IMR-90 (cell line): ENCODE measurements at regions not wholly inside any gene's neighbourhood (a gene's known extent, or its start where the extent isn't known, plus 50 kb on each side); places are given as distances from the start of the nearest gene placed in this dataset.

Source experiments
- ATAC-seq: fragments of 200-7000 bp; cut with Tn5 transposase; 2 replicates; pipeline ENCODE4 v1.9.1; 2020; ENCODE audit warnings: low read depth, mild to moderate bottlenecking, moderate library complexity
- BruUV-seq: library from RNA; stranded (reverse); fragments of 400-500 nt; replicated peaks from 2 replicates; lab custom pipeline; 2021; lab: Mats Ljungman, UMichigan
- CTCF ChIA-PET: fragments of 300-600 bp; formaldehyde crosslinking; extraction: SDS; loops from one replicate; lab custom pipeline; 2021; ENCODE audit warnings: antibody characterized with exemption; lab: Yijun Ruan, JAX
- POLR2A ChIA-PET: fragments of 300-600 bp; sonication (Branson Sonifier 250); formaldehyde crosslinking; loops from one replicate; lab custom pipeline; 2022; ENCODE audit warnings: antibody characterized with exemption; ENCODE audit not compliant: unreplicated experiment; lab: Charles Lee
- DNase-seq: peaks from one replicate; pipeline ENCODE4 v3.0.0; 2013
- H2AFZ ChIP-seq: replicated peaks from 2 replicates; pipeline ENCODE3; 2013; ENCODE audit warnings: low read length, mild to moderate bottlenecking; ENCODE audit not compliant: poor library complexity
- H2AK5ac ChIP-seq: 2 replicates; pipeline ENCODE4 v1.6.1; 2013; ENCODE audit warnings: low read depth, low read length, inconsistent platforms
- H2AK9ac ChIP-seq: replicated peaks from 2 replicates; pipeline ENCODE3; 2013; ENCODE audit warnings: mild to moderate bottlenecking, low read depth, low read length, moderate library complexity; ENCODE audit not compliant: poor library complexity
- H2BK120ac ChIP-seq: 2 replicates; pipeline ENCODE4 v1.6.1; 2013; ENCODE audit warnings: low read depth, low read length, inconsistent platforms
- H2BK15ac ChIP-seq: 3 replicates; pipeline ENCODE4 v1.6.1; 2013; ENCODE audit warnings: low read depth, low read length, inconsistent platforms
- H2BK20ac ChIP-seq: 2 replicates; pipeline ENCODE4 v1.6.1; 2013; ENCODE audit warnings: low read depth, mild to moderate bottlenecking, inconsistent platforms, low read length, moderate library complexity
- H2BK5ac ChIP-seq: 2 replicates; pipeline ENCODE4 v1.6.1; 2013; ENCODE audit warnings: mild to moderate bottlenecking, low read depth, low read length, inconsistent platforms; ENCODE audit not compliant: poor library complexity, severe bottlenecking
- H3K14ac ChIP-seq: replicated peaks from 2 replicates; pipeline ENCODE4 v1.6.1; 2013; ENCODE audit warnings: low read depth, low read length, inconsistent platforms
- H3K18ac ChIP-seq: 2 replicates; pipeline ENCODE4 v1.6.1; 2013; ENCODE audit warnings: low read depth, low read length, control low read depth
- H3K23ac ChIP-seq: 2 replicates; pipeline ENCODE4 v1.6.1; 2013; ENCODE audit warnings: low read depth, low read length, inconsistent platforms
- H3K27ac ChIP-seq: 2 replicates; pipeline ENCODE4 v1.5.1; 2013; ENCODE audit warnings: mild to moderate bottlenecking, control low read depth, low read length; ENCODE audit not compliant: insufficient read depth
- H3K27me3 ChIP-seq: 2 replicates; pipeline ENCODE4 v1.6.1; 2013; ENCODE audit warnings: low read length; ENCODE audit not compliant: control insufficient read depth, insufficient read depth
- H3K36me3 ChIP-seq: 2 replicates; pipeline ENCODE4 v1.6.1; 2013; ENCODE audit warnings: low read length, mixed read lengths; ENCODE audit not compliant: control insufficient read depth, insufficient read depth
- H3K4ac ChIP-seq: 2 replicates; pipeline ENCODE4 v1.6.1; 2013; ENCODE audit warnings: low read depth, low read length, inconsistent platforms
- H3K4me1 ChIP-seq: 2 replicates; pipeline ENCODE4 v1.6.1; 2013; ENCODE audit warnings: low read length, mixed read lengths; ENCODE audit not compliant: control insufficient read depth, insufficient read depth
- H3K4me2 ChIP-seq: 2 replicates; pipeline ENCODE4 v1.6.1; 2013; ENCODE audit warnings: low read depth, mild to moderate bottlenecking, control low read depth, low read length, moderate library complexity
- H3K4me3 ChIP-seq: 2 replicates; pipeline ENCODE4 v1.5.1; 2013; ENCODE audit warnings: low read depth, mild to moderate bottlenecking, control low read depth, low read length, moderate library complexity; ENCODE audit not compliant: insufficient read depth
- H3K56ac ChIP-seq: 2 replicates; pipeline ENCODE4 v1.6.1; 2013; ENCODE audit warnings: low read length, inconsistent platforms; ENCODE audit not compliant: insufficient read depth; ENCODE audit errors: extremely low read depth
- H3K79me1 ChIP-seq, 2 experiments: 2 replicates each; pipeline ENCODE4 v1.6.1; 2013; ENCODE audit warnings: low read length in 2 of 2, inconsistent platforms in 1 of 2, low read depth in 1 of 2
- H3K9ac ChIP-seq: 2 replicates; pipeline ENCODE4 v1.6.1; 2013; ENCODE audit warnings: low read depth, low read length, control low read depth
- H3K9me1 ChIP-seq: 2 replicates; pipeline ENCODE4 v1.6.1; 2013; ENCODE audit warnings: low read length, inconsistent platforms; ENCODE audit not compliant: insufficient read depth
- H3K9me3 ChIP-seq: 2 replicates; pipeline ENCODE4 v1.6.1; 2013; ENCODE audit warnings: low read length; ENCODE audit not compliant: control insufficient read depth, insufficient read depth
- H4K20me1 ChIP-seq: 2 replicates; pipeline ENCODE4 v1.6.1; 2013; ENCODE audit warnings: low read length, inconsistent platforms; ENCODE audit not compliant: insufficient read depth
- H4K5ac ChIP-seq: 2 replicates; pipeline ENCODE4 v1.6.1; 2013; ENCODE audit warnings: mild to moderate bottlenecking, low read depth, low read length, control low read depth
- H4K8ac ChIP-seq, 2 experiments: 2 replicates each; pipeline ENCODE4 v1.6.1; 2013; ENCODE audit warnings: low read depth in 2 of 2, low read length in 2 of 2, control low read depth in 1 of 2, inconsistent platforms in 1 of 2
- H4K91ac ChIP-seq: 2 replicates; pipeline ENCODE4 v1.6.1; 2013; ENCODE audit warnings: low read depth, low read length, inconsistent platforms; ENCODE audit not compliant: insufficient read depth
- CTCF ChIP-seq: conservative IDR thresholded peaks from 2 replicates; pipeline ENCODE4 v1.5.1; 2012; ENCODE audit warnings: mild to moderate bottlenecking, low read depth, low read length, improper control_type of control experiment
- MAFK ChIP-seq: IDR thresholded peaks from 2 replicates; pipeline ENCODE4 v1.6.1; 2012; ENCODE audit warnings: low read depth, low read length, improper control_type of control experiment
- MXI1 ChIP-seq: IDR thresholded peaks from 2 replicates; pipeline ENCODE4 v1.6.1; 2012; ENCODE audit warnings: low read depth, mild to moderate bottlenecking, low read length, moderate library complexity, borderline replicate concordance
- WGBS, 2 experiments: methylation state at CpG; one replicate each; pipeline versions ENCODE4 v1.1.5 to v1.1.7; 2013; ENCODE audit warnings: missing lambda C conversion rate in 2 of 2; ENCODE audit not compliant: insufficient read length in 1 of 2; ENCODE audit errors: extremely low coverage in 2 of 2; 5-methylcytosine and 5-hydroxymethylcytosine counted together
- dilution Hi-C: fragments of 300-500 bp; cut with HindIII; formaldehyde crosslinking; loops from one replicate; pipeline ENCODE4 v1.14.3; 2018; ENCODE audit warnings: low sequenced_read_pairs; ENCODE audit not compliant: unreplicated experiment
- in situ Hi-C: fragments of 300-500 bp; cut with MboI; formaldehyde crosslinking; loops from 3 replicates; pipeline ENCODE4 v1.14.3; 2019; ENCODE audit warnings: low sequenced_read_pairs, inconsistent platforms, mixed read lengths
- intact Hi-C: fragments of 100-400 bp; cut with micrococcal nuclease; formaldehyde crosslinking; loops from 2 replicates; pipeline ENCODE4 v1.10.0; 2022

GRCh38 chr16:59701963-59702930, 968.1 kb upstream of the GOT2 start:
- H2BK15ac ChIP-seq: no peak overlapping the region
- no peak overlapping the region for H3K23ac ChIP-seq
- no peaks in the 10 kb centered on the region for H3K9me3 ChIP-seq
- DNase-seq (no peak), ATAC-seq (no peak)
- no peaks in the 10 kb centered on the region for H4K20me1 ChIP-seq
- intact Hi-C loops: no loop called here
- CTCF ChIA-PET: no interaction called here
- no peak overlapping the region for H3K4ac ChIP-seq
- no peak overlapping the region for H4K5ac ChIP-seq
- POLR2A ChIA-PET: no interaction called here
- H3K36me3 ChIP-seq: no peaks in the 10 kb centered on the region
- H3K14ac ChIP-seq: no peak overlapping the region
- in situ Hi-C loops: no loop called here
- TF ChIP-seq MXI1 (no peak), MAFK (no peak), CTCF (no peak)
- H2BK120ac ChIP-seq: no peak overlapping the region
- H3K79me1 ChIP-seq: no peaks in the 10 kb centered on the region
- no peak overlapping the region for H3K4me3 ChIP-seq
- H3K56ac ChIP-seq: no peak overlapping the region
- no peak overlapping the region for H3K4me2 ChIP-seq
- dilution Hi-C loops: no loop called here
- H2AK5ac ChIP-seq: no peak overlapping the region
- no peaks in the 10 kb centered on the region for H3K4me1 ChIP-seq
- H4K91ac ChIP-seq: no peak overlapping the region
- H3K27ac ChIP-seq: no peak overlapping the region
- no peaks in the 10 kb centered on the region for H3K9me1 ChIP-seq
- no TSS peak for BruUV-seq
- no peak overlapping the region for H2BK20ac ChIP-seq
- H3K18ac ChIP-seq: no peak overlapping the region
- H3K27me3 ChIP-seq: no peaks in the 10 kb centered on the region
- WGBS, 2 experiments: no CpG with 5 or more reads among the region's 3 CpGs
- no peak overlapping the region for H4K8ac ChIP-seq
- H2BK5ac ChIP-seq: no peak overlapping the region
- no peak overlapping the region for H3K9ac ChIP-seq
- no peak overlapping the region for H2AFZ ChIP-seq
- no peak overlapping the region for H2AK9ac ChIP-seq
